Upper lobe of right lung (tissue), 1 donor: ENCODE measurements at regions not wholly inside any gene's neighbourhood (a gene's known extent, or its start where the extent isn't known, plus 50 kb on each side); places are given as distances from the start of the nearest gene placed in this dataset.

ENCODE experiments used
- ATAC-seq: fragments of 200-7000 bp; cut with Tn5 transposase; one replicate; pipeline ENCODE4 v1.9.1; 2020; ENCODE audit warnings: mild to moderate bottlenecking, moderate library complexity
- DNase-seq: peaks from one replicate; pipeline ENCODE4 v3.0.0-alpha.2; 2020
- H3K27ac ChIP-seq: fragments of 200-600 bp; one replicate; pipeline ENCODE4 v1.8.0; 2022
- H3K27me3 ChIP-seq: fragments of 200-600 bp; one replicate; pipeline ENCODE4 v1.8.0; 2022; ENCODE audit warnings: mild to moderate bottlenecking
- H3K36me3 ChIP-seq: fragments of 200-600 bp; one replicate; pipeline ENCODE4 v1.8.0; 2022
- H3K4me1 ChIP-seq: fragments of 200-600 bp; one replicate; pipeline ENCODE4 v1.8.0; 2022
- H3K4me3 ChIP-seq: fragments of 200-600 bp; one replicate; pipeline ENCODE4 v1.8.0; 2022; ENCODE audit warnings: mild to moderate bottlenecking
- H3K9me3 ChIP-seq: fragments of 200-600 bp; one replicate; pipeline ENCODE4 v1.8.0; 2022
- intact Hi-C: fragments of 100-400 bp; cut with DNase I; formaldehyde crosslinking; loops from one replicate; pipeline ENCODE4 v1.11.0; 2022
- TF ChIP-seq, protein P1 (sequence below): fragments of 200-600 bp; IDR thresholded peaks from one replicate; pipeline ENCODE4 v1.8.0; 2022; ENCODE audit warnings: antibody characterized with exemption
- donor health status: DM: no; HTN: yes; CAD: no; lungs with severe emphysema.

DNA sequence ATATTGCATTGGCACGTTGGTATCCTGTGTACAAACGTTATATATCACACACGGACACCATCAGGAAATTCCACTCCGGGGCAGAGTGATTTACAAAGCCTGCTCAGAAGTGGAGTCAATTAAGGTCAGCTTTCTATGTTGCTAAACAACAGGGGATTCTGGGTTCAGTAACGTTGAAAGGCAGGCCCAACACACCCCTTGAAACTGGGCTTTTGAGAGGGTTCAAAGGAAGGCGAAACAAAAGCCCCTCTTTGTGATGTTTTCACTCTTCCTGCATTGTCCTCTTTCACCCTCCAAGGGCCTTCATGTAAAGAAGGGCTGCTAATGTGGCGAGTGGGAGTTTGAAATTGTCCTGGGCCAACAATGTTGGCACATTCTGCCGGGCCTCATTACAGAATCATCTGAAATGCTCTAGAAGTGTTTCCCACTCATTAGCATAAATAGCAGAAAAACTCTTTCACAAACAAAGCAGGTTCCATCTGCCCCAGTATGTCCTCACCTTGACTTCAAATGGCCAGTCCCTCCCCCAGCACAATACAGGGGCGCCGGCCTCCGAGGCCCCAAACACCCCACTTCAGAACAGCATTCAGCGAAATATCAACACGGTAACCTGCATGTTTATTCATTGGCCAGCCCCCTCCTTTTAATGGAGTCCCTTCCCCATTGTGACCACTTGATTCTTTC lies 76.4 kb downstream of the HES1 start:
- no peak for ATAC-seq
- Histone ChIP-seq H3K4me3 (no peak overlapping the region), H3K9me3 (no peaks in the 10 kb centered on the region), H3K27ac (no peak overlapping the region), H3K27me3 (peaks cover 4% of the 10 kb centered on the region), H3K4me1 (no peaks in the 10 kb centered on the region), H3K36me3 (no peaks in the 10 kb centered on the region)
- TF ChIP-seq, protein P1, sequence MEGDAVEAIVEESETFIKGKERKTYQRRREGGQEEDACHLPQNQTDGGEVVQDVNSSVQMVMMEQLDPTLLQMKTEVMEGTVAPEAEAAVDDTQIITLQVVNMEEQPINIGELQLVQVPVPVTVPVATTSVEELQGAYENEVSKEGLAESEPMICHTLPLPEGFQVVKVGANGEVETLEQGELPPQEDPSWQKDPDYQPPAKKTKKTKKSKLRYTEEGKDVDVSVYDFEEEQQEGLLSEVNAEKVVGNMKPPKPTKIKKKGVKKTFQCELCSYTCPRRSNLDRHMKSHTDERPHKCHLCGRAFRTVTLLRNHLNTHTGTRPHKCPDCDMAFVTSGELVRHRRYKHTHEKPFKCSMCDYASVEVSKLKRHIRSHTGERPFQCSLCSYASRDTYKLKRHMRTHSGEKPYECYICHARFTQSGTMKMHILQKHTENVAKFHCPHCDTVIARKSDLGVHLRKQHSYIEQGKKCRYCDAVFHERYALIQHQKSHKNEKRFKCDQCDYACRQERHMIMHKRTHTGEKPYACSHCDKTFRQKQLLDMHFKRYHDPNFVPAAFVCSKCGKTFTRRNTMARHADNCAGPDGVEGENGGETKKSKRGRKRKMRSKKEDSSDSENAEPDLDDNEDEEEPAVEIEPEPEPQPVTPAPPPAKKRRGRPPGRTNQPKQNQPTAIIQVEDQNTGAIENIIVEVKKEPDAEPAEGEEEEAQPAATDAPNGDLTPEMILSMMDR: no peak
- intact Hi-C loops: no loop called here
- DNase-seq: no peak

DNA sequence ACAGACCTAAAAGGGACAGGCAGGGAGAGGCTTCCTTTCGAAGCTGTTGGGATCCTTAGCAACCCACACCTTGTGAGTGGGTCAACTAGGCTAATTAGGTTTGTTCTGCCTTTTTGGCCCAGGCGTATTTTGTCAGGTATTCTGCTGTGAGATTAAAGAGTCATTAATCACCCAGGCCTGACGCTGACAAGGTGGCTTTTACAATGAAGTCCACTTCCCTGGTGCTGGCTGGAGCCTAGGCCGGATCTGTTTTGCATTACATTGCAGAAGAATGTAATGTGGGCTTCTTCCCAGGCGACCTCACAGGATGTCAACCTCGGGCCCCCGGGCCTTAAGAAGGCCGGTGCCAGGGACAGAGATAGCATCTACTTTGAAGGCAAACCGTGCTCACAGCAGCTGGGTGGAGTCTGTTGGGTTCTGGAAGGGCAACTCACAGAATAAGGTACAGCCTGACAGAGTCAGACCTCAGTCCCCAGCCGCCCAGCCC lies 76.9 kb downstream of the HES1 start:
- H3K27me3 ChIP-seq: peaks cover 4% of the 10 kb centered on the region
- no peak overlapping the region for H3K27ac ChIP-seq
- H3K36me3 ChIP-seq: no peaks in the 10 kb centered on the region
- H3K4me3 ChIP-seq: no peak overlapping the region
- TF ChIP-seq, protein P1: no peak
- no peaks in the 10 kb centered on the region for H3K4me1 ChIP-seq
- DNase-seq (no peak), ATAC-seq (no peak)
- no peaks in the 10 kb centered on the region for H3K9me3 ChIP-seq
- intact Hi-C loops: no loop called here

DNA sequence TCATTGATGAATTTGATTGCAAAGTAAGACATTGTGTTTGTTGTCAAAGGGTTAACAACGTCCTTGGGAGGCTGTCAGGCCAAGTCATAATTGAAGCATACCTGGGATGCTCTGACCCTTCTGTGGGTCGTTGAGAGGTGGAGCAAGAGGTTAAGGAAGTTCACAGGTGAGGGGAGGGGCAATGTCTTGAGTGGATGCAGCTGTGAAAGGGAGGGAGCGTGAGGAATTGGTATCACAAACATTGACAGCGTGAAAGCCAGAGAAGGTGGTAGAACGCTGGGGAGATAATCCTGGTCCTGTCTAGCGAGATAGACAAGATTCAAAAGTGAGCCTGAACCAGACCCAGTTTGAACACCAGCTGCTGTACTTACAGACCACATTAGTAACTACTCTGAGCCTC lies 79.4 kb downstream of the HES1 start:
- TF ChIP-seq, protein P1: no peak
- intact Hi-C loops: no loop called here
- Histone ChIP-seq H3K36me3 (no peaks in the 10 kb centered on the region), H3K4me1 (no peaks in the 10 kb centered on the region), H3K27me3 (peaks cover 4% of the 10 kb centered on the region), H3K9me3 (no peaks in the 10 kb centered on the region), H3K4me3 (no peak overlapping the region), H3K27ac (no peak overlapping the region)
- DNase-seq: no peak
- no peak for ATAC-seq

DNA sequence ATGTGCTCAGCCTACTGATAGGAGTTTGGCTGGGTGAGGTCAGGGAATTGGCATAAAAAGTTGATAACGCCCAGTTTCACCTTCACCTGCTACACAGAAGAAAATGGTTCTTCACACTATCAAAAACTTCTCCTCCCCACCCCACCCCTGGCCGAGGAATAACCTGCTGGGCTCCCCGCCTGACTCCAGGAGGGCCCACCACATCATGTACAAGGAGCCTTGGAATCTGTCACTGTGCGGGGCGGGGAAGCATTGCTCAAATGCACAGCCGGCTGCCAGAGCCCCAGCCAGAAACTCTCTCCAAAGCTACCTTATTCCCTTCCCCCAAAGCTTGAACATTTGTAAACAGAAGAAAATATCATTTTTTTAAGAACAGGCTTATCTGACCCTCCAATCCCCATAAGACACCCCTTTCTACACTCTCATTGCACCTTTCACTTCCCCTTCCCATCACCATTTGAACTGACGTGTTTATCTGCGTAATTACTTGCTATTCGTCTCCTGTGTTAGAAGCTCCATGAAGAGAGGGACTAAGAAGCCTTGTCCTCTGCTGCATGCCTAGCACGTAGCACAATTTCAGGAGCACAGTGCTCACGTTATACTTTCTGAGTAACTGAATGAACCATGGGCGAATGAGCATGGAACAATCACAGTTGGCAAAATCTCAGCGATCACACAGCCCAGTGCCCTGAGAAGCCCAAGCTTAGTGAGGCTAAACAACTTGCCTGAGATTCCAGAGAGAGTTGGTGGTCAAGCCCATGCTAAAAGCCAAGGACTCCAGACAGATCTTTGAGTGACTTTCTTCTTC lies 82.9 kb downstream of the HES1 start:
- H3K27ac ChIP-seq: no peak overlapping the region
- no peaks in the 10 kb centered on the region for H3K9me3 ChIP-seq
- intact Hi-C loops: no loop called here
- H3K4me3 ChIP-seq: no peak overlapping the region
- no peaks in the 10 kb centered on the region for H3K27me3 ChIP-seq
- no peaks in the 10 kb centered on the region for H3K36me3 ChIP-seq
- ATAC-seq: no peak
- TF ChIP-seq, protein P1: no peak
- DNase-seq: no peak
- no peaks in the 10 kb centered on the region for H3K4me1 ChIP-seq

- intact Hi-C loops: no loop called here
- ATAC-seq (no peak), DNase-seq (no peak)
- H3K4me1 ChIP-seq: no peaks in the 10 kb centered on the region
- no peaks in the 10 kb centered on the region for H3K36me3 ChIP-seq
- no peaks in the 10 kb centered on the region for H3K9me3 ChIP-seq
- no peak overlapping the region for H3K4me3 ChIP-seq
- H3K27me3 ChIP-seq: no peaks in the 10 kb centered on the region
- TF ChIP-seq, protein P1: no peak
- no peak overlapping the region for H3K27ac ChIP-seq
These were observed 84.0 kb downstream of the HES1 start for GRCh38 chr3:194219826-194220410.
